DND-41 (cell line): ENCODE measurements at regions not wholly inside any gene's neighbourhood (a gene's known extent, or its start where the extent isn't known, plus 50 kb on each side); places are given as distances from the start of the nearest gene placed in this dataset.

Experiments
- ATAC-seq: fragments of 200-7000 bp; cut with Tn5 transposase; 3 replicates; pipeline ENCODE4 v1.9.1; 2021; ENCODE audit warnings: low read depth; ENCODE audit not compliant: insufficient read depth
- DNase-seq: peaks from one replicate; pipeline ENCODE4 v3.0.0-alpha.2; 2020
- H2AFZ ChIP-seq: 2 replicates; pipeline ENCODE4 v1.6.0; 2012; ENCODE audit warnings: low read depth, low read length
- H3K27ac ChIP-seq: 2 replicates; pipeline ENCODE4 v1.5.1; 2012; ENCODE audit warnings: low read length, inconsistent platforms
- H3K27me3 ChIP-seq: fragments of 200-600 bp; sonication (generic); 2 replicates; pipeline ENCODE4 v1.6.0; 2012; ENCODE audit warnings: low read length, mild to moderate bottlenecking, inconsistent platforms; ENCODE audit not compliant: insufficient read depth, poor library complexity
- H3K36me3 ChIP-seq: 2 replicates; pipeline ENCODE4 v1.5.1; 2012; ENCODE audit warnings: low read length, inconsistent platforms; ENCODE audit not compliant: insufficient read depth
- H3K4me1 ChIP-seq: 2 replicates; pipeline ENCODE4 v1.5.1; 2012; ENCODE audit warnings: mild to moderate bottlenecking, low read length; ENCODE audit not compliant: insufficient read depth
- H3K4me2 ChIP-seq: 2 replicates; pipeline ENCODE4 v1.6.0; 2012; ENCODE audit warnings: mild to moderate bottlenecking, moderate library complexity, low read length, inconsistent platforms; ENCODE audit not compliant: insufficient read depth
- H3K4me3 ChIP-seq, 2 experiments: fragments of 200-600 bp in 1 of 2; shearing (Covaris generic) in 1 of 2; 2 replicates each; pipeline ENCODE4 v1.5.1; 2012 to 2016; ENCODE audit warnings: inconsistent platforms in 2 of 2, low read length in 2 of 2, mild to moderate bottlenecking in 2 of 2, low read depth in 1 of 2, moderate library complexity in 1 of 2
- H3K79me2 ChIP-seq: 2 replicates; pipeline ENCODE4 v1.6.0; 2012; ENCODE audit warnings: low read length, inconsistent platforms; ENCODE audit not compliant: insufficient read depth
- H3K9ac ChIP-seq: 2 replicates; pipeline ENCODE4 v1.6.0; 2012; ENCODE audit warnings: low read depth, mild to moderate bottlenecking, inconsistent platforms, low read length, moderate library complexity
- H3K9me3 ChIP-seq: 2 replicates; pipeline ENCODE4 v1.5.1; 2012; ENCODE audit warnings: low read length, moderate library complexity, mild to moderate bottlenecking, inconsistent platforms; ENCODE audit not compliant: insufficient read depth, severe bottlenecking
- H4K20me1 ChIP-seq: 2 replicates; pipeline ENCODE4 v1.6.0; 2012; ENCODE audit warnings: low read length; ENCODE audit not compliant: insufficient read depth
- EZH2 ChIP-seq: IDR thresholded peaks from 3 replicates; pipeline ENCODE4 v1.6.1; 2012; ENCODE audit warnings: borderline replicate concordance, low read depth, mild to moderate bottlenecking, moderate library complexity, low read length, inconsistent platforms; ENCODE audit not compliant: severe bottlenecking
- TF ChIP-seq, protein P1 (sequence below): IDR thresholded peaks from 2 replicates; pipeline ENCODE4 v1.5.1; 2012; ENCODE audit warnings: borderline replicate concordance, low read length, moderate library complexity, mild to moderate bottlenecking; ENCODE audit not compliant: poor library complexity, severe bottlenecking; ENCODE audit errors: extremely low read depth

DNA sequence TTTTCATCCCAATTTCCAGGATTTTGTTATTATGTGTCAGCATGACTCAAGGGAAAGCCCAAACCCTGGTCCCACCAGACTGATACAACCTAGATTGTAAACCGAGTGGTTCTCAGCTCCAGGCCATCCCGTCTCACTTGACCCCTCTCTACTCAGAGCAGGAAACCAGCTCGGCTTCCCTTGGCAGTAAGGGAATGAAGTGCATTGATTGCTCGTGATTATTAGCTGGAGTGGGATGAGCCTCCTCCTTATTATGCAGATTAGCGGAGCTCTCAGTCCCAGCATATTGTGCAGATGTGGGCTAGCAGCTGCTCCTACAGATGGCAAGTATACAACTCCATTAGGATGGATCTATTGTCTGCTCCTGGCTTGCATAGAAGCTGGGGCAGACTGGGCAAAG lies 167.6 kb downstream of the LNPK start:
- Histone ChIP-seq H3K36me3 (no peaks in the 10 kb centered on the region), H3K4me2 (no peak overlapping the region), H3K4me1 (no peaks in the 10 kb centered on the region), H4K20me1 (no peaks in the 10 kb centered on the region), H3K79me2 (no peaks in the 10 kb centered on the region), H3K9ac (no peak overlapping the region), H3K27me3 (peaks cover 29% of the 10 kb centered on the region), H3K9me3 (peaks cover 2% of the 10 kb centered on the region), H3K27ac (no peak overlapping the region), H3K4me3 (no peak overlapping the region), H2AFZ (no peak overlapping the region)
- TF ChIP-seq, protein P1, sequence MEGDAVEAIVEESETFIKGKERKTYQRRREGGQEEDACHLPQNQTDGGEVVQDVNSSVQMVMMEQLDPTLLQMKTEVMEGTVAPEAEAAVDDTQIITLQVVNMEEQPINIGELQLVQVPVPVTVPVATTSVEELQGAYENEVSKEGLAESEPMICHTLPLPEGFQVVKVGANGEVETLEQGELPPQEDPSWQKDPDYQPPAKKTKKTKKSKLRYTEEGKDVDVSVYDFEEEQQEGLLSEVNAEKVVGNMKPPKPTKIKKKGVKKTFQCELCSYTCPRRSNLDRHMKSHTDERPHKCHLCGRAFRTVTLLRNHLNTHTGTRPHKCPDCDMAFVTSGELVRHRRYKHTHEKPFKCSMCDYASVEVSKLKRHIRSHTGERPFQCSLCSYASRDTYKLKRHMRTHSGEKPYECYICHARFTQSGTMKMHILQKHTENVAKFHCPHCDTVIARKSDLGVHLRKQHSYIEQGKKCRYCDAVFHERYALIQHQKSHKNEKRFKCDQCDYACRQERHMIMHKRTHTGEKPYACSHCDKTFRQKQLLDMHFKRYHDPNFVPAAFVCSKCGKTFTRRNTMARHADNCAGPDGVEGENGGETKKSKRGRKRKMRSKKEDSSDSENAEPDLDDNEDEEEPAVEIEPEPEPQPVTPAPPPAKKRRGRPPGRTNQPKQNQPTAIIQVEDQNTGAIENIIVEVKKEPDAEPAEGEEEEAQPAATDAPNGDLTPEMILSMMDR, result no peak
- no peak for TF ChIP-seq EZH2
- DNase-seq, result no peak
- ATAC-seq, result no peak

DNA sequence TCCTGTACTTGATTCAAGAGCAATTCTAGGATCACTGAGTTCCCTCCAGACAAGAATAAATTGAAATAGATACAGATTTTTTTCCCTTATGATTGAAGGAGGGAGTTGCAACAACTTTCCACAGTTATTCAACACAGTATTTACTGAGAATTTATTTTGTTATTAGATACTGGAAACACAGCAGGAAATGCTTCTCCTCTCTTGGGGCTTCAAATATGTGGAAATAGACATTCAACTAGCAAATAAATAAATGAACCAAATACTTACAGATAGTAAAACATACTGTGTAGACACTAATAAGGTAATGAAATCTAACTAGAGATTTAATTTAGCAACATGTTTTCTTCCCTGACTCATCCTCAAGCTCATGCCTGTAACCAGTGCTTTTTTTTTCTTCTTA lies 169.2 kb downstream of the LNPK start:
- Histone ChIP-seq H3K4me3 (no peak overlapping the region), H3K36me3 (no peaks in the 10 kb centered on the region), H3K9ac (no peak overlapping the region), H3K4me2 (no peak overlapping the region), H3K4me1 (no peaks in the 10 kb centered on the region), H4K20me1 (no peaks in the 10 kb centered on the region), H3K9me3 (peaks cover 2% of the 10 kb centered on the region), H2AFZ (no peak overlapping the region), H3K27ac (no peak overlapping the region), H3K79me2 (no peaks in the 10 kb centered on the region), H3K27me3 (peaks cover 29% of the 10 kb centered on the region)
- TF ChIP-seq, protein P1, result no peak
- TF ChIP-seq EZH2, result no peak
- ATAC-seq, result no peak
- DNase-seq, result no peak

DNA sequence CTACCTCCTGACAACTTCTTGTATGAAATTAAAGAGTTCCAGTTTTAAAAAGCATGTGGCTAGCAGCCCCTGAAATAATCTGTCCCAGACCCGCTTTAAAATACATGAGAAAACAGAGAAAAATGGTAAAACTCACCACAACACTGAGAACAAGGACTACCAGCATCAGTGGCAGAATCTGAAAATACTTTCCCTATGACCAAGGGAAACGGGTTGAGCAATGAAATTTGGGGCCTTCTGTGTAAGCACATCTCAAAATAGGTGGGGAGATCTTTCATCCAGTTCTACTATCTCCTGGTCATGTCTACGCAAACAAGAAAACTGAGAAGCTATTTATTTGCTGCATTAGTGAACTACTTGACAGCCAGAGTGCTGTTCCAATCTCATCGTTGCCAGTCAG lies 172.3 kb downstream of the LNPK start:
- Histone ChIP-seq H2AFZ (no peak overlapping the region), H3K79me2 (no peaks in the 10 kb centered on the region), H3K27me3 (peaks cover 15% of the 10 kb centered on the region), H4K20me1 (no peaks in the 10 kb centered on the region), H3K27ac (no peak overlapping the region), H3K4me2 (no peak overlapping the region), H3K9ac (no peak overlapping the region), H3K4me1 (no peaks in the 10 kb centered on the region), H3K4me3 (no peak overlapping the region), H3K36me3 (no peaks in the 10 kb centered on the region), H3K9me3 (peaks cover 2% of the 10 kb centered on the region)
- TF ChIP-seq, protein P1, result no peak
- TF ChIP-seq EZH2, result no peak
- DNase-seq (no peak), ATAC-seq (no peak)

DNA sequence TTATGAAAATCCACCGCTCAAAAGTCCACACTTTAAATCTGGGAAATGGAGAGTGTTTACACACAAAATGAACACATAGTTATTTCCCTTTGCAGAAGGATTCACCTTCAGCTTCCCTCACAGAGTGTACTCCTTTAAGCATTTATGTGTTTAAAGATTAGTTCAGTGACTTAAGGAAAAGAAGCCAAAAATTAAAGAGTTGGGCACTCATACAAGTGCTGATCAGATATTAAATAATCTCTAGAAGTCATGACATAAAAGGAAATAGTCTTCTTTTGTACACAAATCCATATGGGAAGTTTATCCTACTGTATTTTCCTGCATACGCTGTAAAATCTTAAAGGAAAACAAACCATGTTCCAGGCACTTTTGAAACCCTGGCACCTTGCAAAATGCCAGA lies 174.2 kb downstream of the LNPK start:
- TF ChIP-seq, protein P1, result no peak
- no peak for TF ChIP-seq EZH2
- Histone ChIP-seq H3K79me2 (no peaks in the 10 kb centered on the region), H3K27me3 (peaks cover 8% of the 10 kb centered on the region), H3K9ac (no peak overlapping the region), H3K27ac (no peak overlapping the region), H3K4me1 (no peaks in the 10 kb centered on the region), H3K4me3 (no peak overlapping the region), H3K4me2 (no peak overlapping the region), H3K36me3 (no peaks in the 10 kb centered on the region), H2AFZ (no peak overlapping the region), H3K9me3 (peaks cover 2% of the 10 kb centered on the region), H4K20me1 (no peaks in the 10 kb centered on the region)
- no peak for DNase-seq
- no peak for ATAC-seq
